Adrenal gland (tissue), 9 donors: ENCODE measurements at regions not wholly inside any gene's neighbourhood (a gene's known extent, or its start where the extent isn't known, plus 50 kb on each side); places are given as distances from the start of the nearest gene placed in this dataset.

Experiments
- DNase-seq, 7 donors: peaks; one replicate each; pipeline ENCODE4 v3.0.0-alpha.2; 2019 to 2020
- H3K27ac ChIP-seq, 5 donors: fragments of 200-600 bp; sonication (generic) in 4 of 5; 1 replicate in 3 of 5; 2 replicates in 2 of 5; pipeline versions ENCODE4 v1.5.1 to v1.8.0; 2016 to 2020; ENCODE audit warnings: mild to moderate bottlenecking in 1 of 5
- H3K27me3 ChIP-seq: fragments of 200-600 bp; 2 replicates; pipeline ENCODE4 v1.8.0; 2021
- H3K36me3 ChIP-seq, 2 donors: fragments of 200-600 bp; replicated peaks in 1 of 2; 1 replicate in 1 of 2; 2 replicates in 1 of 2; pipeline versions ENCODE4 v1.5.1 to v1.8.0; 2018 to 2022
- H3K4me1 ChIP-seq, 2 donors: fragments of 200-600 bp; replicated peaks in 1 of 2; 1 replicate in 1 of 2; 2 replicates in 1 of 2; pipeline versions ENCODE4 v1.5.1 to v1.8.0; 2018 to 2021
- H3K4me3 ChIP-seq, 4 donors: fragments of 200-600 bp; sonication (generic) in 3 of 4; one replicate each; pipeline ENCODE4 v1.5.1; 2016 to 2018
- H3K9me3 ChIP-seq, 3 donors: fragments of 200-600 bp; sonication (generic) in 1 of 3; replicated peaks in 1 of 3; 1 replicate in 2 of 3; 2 replicates in 1 of 3; pipeline versions ENCODE4 v1.5.1 to v1.8.0; 2016 to 2021
- CTCF ChIP-seq, 6 experiments: fragments of 450-650 bp in 4 of 6; fragments of 200-600 bp in 2 of 6; sonication (generic) in 1 of 6; IDR thresholded peaks; 1 replicate in 5 of 6; 2 replicates in 1 of 6; pipeline versions ENCODE4 v1.5.1 to v1.8.0; 2016 to 2021; ENCODE audit warnings: antibody characterized with exemption in 6 of 6, mild to moderate bottlenecking in 2 of 6, moderate library complexity in 1 of 6
- POLR2A ChIP-seq, 2 donors: fragments of 450-650 bp; IDR thresholded peaks; one replicate each; pipeline ENCODE4 v1.6.1; 2017; ENCODE audit warnings: antibody characterized with exemption in 2 of 2, mild to moderate bottlenecking in 2 of 2, moderate library complexity in 1 of 2
- WGBS, 4 donors: extraction: QIAGEN DNeasy Blood & Tissue Kit in 2 of 4; methylation state at CpG; one replicate each; pipeline versions ENCODE4 v1.1.5 to v1.1.7; 2013 to 2017; 5-methylcytosine and 5-hydroxymethylcytosine counted together
- intact Hi-C, 2 donors: fragments of 100-400 bp; cut with DNase I; formaldehyde crosslinking; loops; one replicate each; pipeline versions ENCODE4 v1.14.1 to v1.15.0; 2022 to 2023
- donor health status: healthy with polysubstance abuse.
- donor health status: Bipolar disorder and iron deficiency.
- donor health status: DM: yes; HTN: yes; CAD: no.
- donor health status: DM: no; HTN: no; CAD: no.
- donor health status: DM: no; HTN: no; CAD: no.

GRCh38 chr11:42023267-42023666 is 563.8 kb upstream of the LRRC4C start:
- intact Hi-C loops = no loop called here

GRCh38 chr11:42025121-42025803 is 565.8 kb upstream of the LRRC4C start:
- 52 to 64% (median 61%) methylated on average over 4 of the region's 4 CpGs for WGBS, 4 donors
- Histone ChIP-seq H3K27ac (no peak overlapping the region), H3K36me3 (no peaks in the 10 kb centered on the region), H3K4me3 (no peak overlapping the region), H3K4me1 (no peaks in the 10 kb centered on the region), H3K27me3 (no peaks in the 10 kb centered on the region), H3K9me3 (peaks cover 0 to 7% (median 0%) of the 10 kb centered on the region in 3 donors)
- intact Hi-C loops = no loop called here
- TF ChIP-seq CTCF (IDR thresholded peaks at IDR 0.05) (no peak), POLR2A (IDR thresholded peaks at IDR 0.05) (no peak)
- DNase-seq = no peak

More at GRCh38 chr11:42023267-42023666, 563.8 kb upstream of the LRRC4C start:
- Histone ChIP-seq H3K4me3 (no peak overlapping the region), H3K36me3 (no peaks in the 10 kb centered on the region), H3K27me3 (no peaks in the 10 kb centered on the region), H3K27ac (no peak overlapping the region), H3K4me1 (no peaks in the 10 kb centered on the region), H3K9me3 (peaks cover 0 to under 1% (median 0%) of the 10 kb centered on the region in 3 donors)
- TF ChIP-seq POLR2A (IDR thresholded peaks at IDR 0.05) (no peak), CTCF (IDR thresholded peaks at IDR 0.05) (no peak)
- DNase-seq = no peak

GRCh38 chr11:42034826-42035225 is 575.4 kb upstream of the LRRC4C start:
- Histone ChIP-seq H3K27me3 (no peaks in the 10 kb centered on the region), H3K4me1 (no peaks in the 10 kb centered on the region), H3K4me3 (no peak overlapping the region), H3K27ac (no peak overlapping the region), H3K36me3 (no peaks in the 10 kb centered on the region), H3K9me3 (no peaks in the 10 kb centered on the region)
- intact Hi-C loops = no loop called here
- DNase-seq = no peak
- TF ChIP-seq POLR2A (IDR thresholded peaks at IDR 0.05) = no peak
- no peak for TF ChIP-seq CTCF (IDR thresholded peaks at IDR 0.05)

GRCh38 chr11:42036201-42036600 is 576.7 kb upstream of the LRRC4C start:
- H3K9me3 ChIP-seq = no peaks in the 10 kb centered on the region
- intact Hi-C loops = no loop called here
- TF ChIP-seq CTCF (IDR thresholded peaks at IDR 0.05) = no peak
- no peak for TF ChIP-seq POLR2A (IDR thresholded peaks at IDR 0.05)
- no peaks in the 10 kb centered on the region for H3K27me3 ChIP-seq
- no peaks in the 10 kb centered on the region for H3K36me3 ChIP-seq
- H3K4me1 ChIP-seq = no peaks in the 10 kb centered on the region
- H3K27ac ChIP-seq = no peak overlapping the region
- 76 to 86% (median 79%) methylated on average over 2 of the region's 2 CpGs for WGBS, 4 donors
- no peak overlapping the region for H3K4me3 ChIP-seq
- no peak for DNase-seq
